ENCODE measurements at regions not wholly inside any gene's neighbourhood (a gene's known extent, or its start where the extent isn't known, plus 50 kb on each side); places are given as distances from the start of the nearest gene placed in this dataset.

DNA sequence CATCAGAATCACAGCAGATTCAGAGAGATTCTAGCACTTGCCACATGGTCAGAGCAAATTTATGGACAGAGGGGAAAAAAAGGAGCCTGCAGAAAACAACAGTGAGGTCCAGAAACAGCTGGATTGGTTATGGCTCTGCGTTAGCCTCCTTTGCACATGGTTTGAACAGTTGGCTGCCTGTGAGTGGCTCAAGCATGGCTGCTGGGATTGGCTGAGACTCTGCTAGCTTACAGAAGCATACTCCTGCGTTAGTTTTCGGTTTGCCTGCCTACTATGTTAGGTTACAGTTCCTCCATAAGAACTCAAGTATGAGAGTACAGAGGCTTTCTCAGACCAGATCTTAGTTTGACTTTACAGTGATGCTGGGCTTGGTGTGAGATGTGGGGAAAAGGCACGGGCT is 80.7 kb upstream of the WDR11 start:
- no peak overlapping the region for H3K4me3 ChIP-seq (ENCODE audit: low read length)
- H3K4me1 ChIP-seq (ENCODE audit: low read length), result no peaks in the 10 kb centered on the region
- TF ChIP-seq EZH2 (optimal IDR thresholded peaks at IDR 0.05; ENCODE audit: low read depth, low read length), result no peak
- TF ChIP-seq EZH2phosphoT487 (IDR thresholded peaks at IDR 0.05; ENCODE audit: low read length), result no peak
- TF ChIP-seq, protein P1, sequence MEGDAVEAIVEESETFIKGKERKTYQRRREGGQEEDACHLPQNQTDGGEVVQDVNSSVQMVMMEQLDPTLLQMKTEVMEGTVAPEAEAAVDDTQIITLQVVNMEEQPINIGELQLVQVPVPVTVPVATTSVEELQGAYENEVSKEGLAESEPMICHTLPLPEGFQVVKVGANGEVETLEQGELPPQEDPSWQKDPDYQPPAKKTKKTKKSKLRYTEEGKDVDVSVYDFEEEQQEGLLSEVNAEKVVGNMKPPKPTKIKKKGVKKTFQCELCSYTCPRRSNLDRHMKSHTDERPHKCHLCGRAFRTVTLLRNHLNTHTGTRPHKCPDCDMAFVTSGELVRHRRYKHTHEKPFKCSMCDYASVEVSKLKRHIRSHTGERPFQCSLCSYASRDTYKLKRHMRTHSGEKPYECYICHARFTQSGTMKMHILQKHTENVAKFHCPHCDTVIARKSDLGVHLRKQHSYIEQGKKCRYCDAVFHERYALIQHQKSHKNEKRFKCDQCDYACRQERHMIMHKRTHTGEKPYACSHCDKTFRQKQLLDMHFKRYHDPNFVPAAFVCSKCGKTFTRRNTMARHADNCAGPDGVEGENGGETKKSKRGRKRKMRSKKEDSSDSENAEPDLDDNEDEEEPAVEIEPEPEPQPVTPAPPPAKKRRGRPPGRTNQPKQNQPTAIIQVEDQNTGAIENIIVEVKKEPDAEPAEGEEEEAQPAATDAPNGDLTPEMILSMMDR (IDR thresholded peaks at IDR 0.05; ENCODE audit: low read length), result no peak
- H3K36me3 ChIP-seq (replicated peaks; ENCODE audit: insufficient read depth, low read length), result no peaks in the 10 kb centered on the region
- H3F3A ChIP-seq (ENCODE audit: insufficient read depth, low read length), result no peaks in the 10 kb centered on the region
- no peak overlapping the region for H2AFZ ChIP-seq (ENCODE audit: low read length)
- DNase-seq, result no peak
- H3K9ac ChIP-seq (ENCODE audit: low read length), result no peak overlapping the region
- no peaks in the 10 kb centered on the region for H3K79me2 ChIP-seq (ENCODE audit: low read length)
- no peaks in the 10 kb centered on the region for H4K20me1 ChIP-seq (ENCODE audit: insufficient read depth, low read length)
- H3K27ac ChIP-seq (ENCODE audit: low read length), result no peak overlapping the region
- H3K27me3 ChIP-seq (replicated peaks; ENCODE audit: insufficient read depth, low read length), result no peaks in the 10 kb centered on the region
- no peaks in the 10 kb centered on the region for H3K9me3 ChIP-seq (replicated peaks; ENCODE audit: insufficient read depth, low read length)
- H3K9me2 ChIP-seq (replicated peaks; ENCODE audit: insufficient read depth, low read length), result no peaks in the 10 kb centered on the region
- no peak overlapping the region for H3K4me2 ChIP-seq (ENCODE audit: low read depth, low read length)

DNA sequence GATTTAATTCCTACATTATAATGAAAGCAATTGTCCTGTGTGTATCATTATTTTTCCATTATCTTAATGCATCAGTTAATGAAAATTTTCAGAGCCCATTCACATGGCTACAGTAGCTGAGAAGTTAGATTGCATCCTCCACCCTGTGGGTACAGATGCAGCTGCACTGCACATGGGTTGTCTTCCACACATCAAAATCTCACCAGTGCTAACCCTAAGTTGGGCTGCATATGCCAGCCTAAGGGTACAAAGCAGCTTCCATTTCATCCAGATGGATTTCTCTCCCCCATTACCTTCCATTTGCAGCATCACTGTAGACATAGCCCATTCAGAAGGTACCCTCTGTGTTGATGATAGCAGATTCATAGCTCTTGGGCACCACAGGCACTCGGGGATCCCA is 74.7 kb upstream of the WDR11 start:
- no peak for DNase-seq
- Histone ChIP-seq H3K4me3 (ENCODE audit: low read length) (no peak overlapping the region), H3K4me2 (ENCODE audit: low read depth, low read length) (no peak overlapping the region), H3F3A (ENCODE audit: insufficient read depth, low read length) (no peaks in the 10 kb centered on the region), H3K9me3 (replicated peaks; ENCODE audit: insufficient read depth, low read length) (no peaks in the 10 kb centered on the region), H3K36me3 (replicated peaks; ENCODE audit: insufficient read depth, low read length) (no peaks in the 10 kb centered on the region), H4K20me1 (ENCODE audit: insufficient read depth, low read length) (no peaks in the 10 kb centered on the region), H3K79me2 (ENCODE audit: low read length) (no peaks in the 10 kb centered on the region), H3K27ac (ENCODE audit: low read length) (no peak overlapping the region), H3K27me3 (replicated peaks; ENCODE audit: insufficient read depth, low read length) (no peaks in the 10 kb centered on the region), H3K9me2 (replicated peaks; ENCODE audit: insufficient read depth, low read length) (no peaks in the 10 kb centered on the region), H3K9ac (ENCODE audit: low read length) (no peak overlapping the region), H3K4me1 (ENCODE audit: low read length) (no peaks in the 10 kb centered on the region), H2AFZ (ENCODE audit: low read length) (no peak overlapping the region)
- TF ChIP-seq, protein P1 (IDR thresholded peaks at IDR 0.05; ENCODE audit: low read length), result no peak
- no peak for TF ChIP-seq EZH2phosphoT487 (IDR thresholded peaks at IDR 0.05; ENCODE audit: low read length)
- TF ChIP-seq EZH2 (optimal IDR thresholded peaks at IDR 0.05; ENCODE audit: low read depth, low read length), result no peak

DNA sequence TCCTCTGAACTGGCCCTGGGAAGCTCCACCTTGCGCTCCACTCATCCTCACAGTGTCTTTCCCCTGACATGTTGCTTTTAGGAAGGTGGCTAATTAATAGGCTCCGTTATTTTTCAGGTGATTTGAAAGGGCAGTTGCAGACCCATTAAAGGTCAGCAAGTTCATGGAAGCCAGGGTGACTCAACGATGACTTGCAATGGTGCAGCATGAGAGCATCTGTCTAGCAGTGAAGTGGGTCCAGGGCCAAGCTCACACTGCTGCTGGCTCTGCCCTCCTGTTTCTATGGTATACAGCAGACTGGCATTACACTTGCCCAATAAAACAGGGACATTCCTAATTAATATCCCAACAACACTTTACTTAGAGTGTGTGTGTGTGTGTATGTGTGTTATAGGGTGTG is 68.8 kb upstream of the WDR11 start:
- Histone ChIP-seq H2AFZ (ENCODE audit: low read length) (no peak overlapping the region), H3K4me3 (ENCODE audit: low read length) (no peak overlapping the region), H3F3A (ENCODE audit: insufficient read depth, low read length) (no peaks in the 10 kb centered on the region), H3K9me3 (replicated peaks; ENCODE audit: insufficient read depth, low read length) (no peaks in the 10 kb centered on the region), H3K4me1 (ENCODE audit: low read length) (no peaks in the 10 kb centered on the region), H3K27ac (ENCODE audit: low read length) (no peak overlapping the region), H4K20me1 (ENCODE audit: insufficient read depth, low read length) (no peaks in the 10 kb centered on the region), H3K79me2 (ENCODE audit: low read length) (no peaks in the 10 kb centered on the region), H3K9me2 (replicated peaks; ENCODE audit: insufficient read depth, low read length) (no peaks in the 10 kb centered on the region), H3K36me3 (replicated peaks; ENCODE audit: insufficient read depth, low read length) (no peaks in the 10 kb centered on the region), H3K27me3 (replicated peaks; ENCODE audit: insufficient read depth, low read length) (no peaks in the 10 kb centered on the region), H3K4me2 (ENCODE audit: low read depth, low read length) (no peak overlapping the region), H3K9ac (ENCODE audit: low read length) (no peak overlapping the region)
- TF ChIP-seq, protein P1 (IDR thresholded peaks at IDR 0.05; ENCODE audit: low read length), result no peak
- TF ChIP-seq EZH2phosphoT487 (IDR thresholded peaks at IDR 0.05; ENCODE audit: low read length) (no peak), EZH2 (optimal IDR thresholded peaks at IDR 0.05; ENCODE audit: low read depth, low read length) (no peak)
- no peak for DNase-seq
